Neural progenitor cell (in vitro differentiated cells): ENCODE measurements at regions not wholly inside any gene's neighbourhood (a gene's known extent, or its start where the extent isn't known, plus 50 kb on each side); places are given as distances from the start of the nearest gene placed in this dataset.

Source experiments
- CTCF ChIP-seq: fragments of 200-600 bp; sonication (generic); IDR thresholded peaks from 2 replicates; pipeline ENCODE4 v1.5.1; 2017; ENCODE audit warnings: antibody characterized with exemption, mild to moderate bottlenecking
- EZH2 ChIP-seq: fragments of 200-600 bp; sonication (generic); IDR thresholded peaks from 2 replicates; pipeline ENCODE4 v1.6.1; 2017; ENCODE audit warnings: antibody characterized with exemption, mild to moderate bottlenecking, moderate library complexity
- EZH2phosphoT487 ChIP-seq: fragments of 200-600 bp; sonication (generic); IDR thresholded peaks from 2 replicates; pipeline ENCODE4 v1.6.1; 2017; ENCODE audit warnings: antibody characterized with exemption

GRCh38 chr9:99725852-99726251, 95.8 kb upstream of the NR4A3 start:
- TF ChIP-seq CTCF (no peak), EZH2phosphoT487 (no peak), EZH2 (no peak)
